ENCODE measurements at regions not wholly inside any gene's neighbourhood (a gene's known extent, or its start where the extent isn't known, plus 50 kb on each side); places are given as distances from the start of the nearest gene placed in this dataset.

DNA sequence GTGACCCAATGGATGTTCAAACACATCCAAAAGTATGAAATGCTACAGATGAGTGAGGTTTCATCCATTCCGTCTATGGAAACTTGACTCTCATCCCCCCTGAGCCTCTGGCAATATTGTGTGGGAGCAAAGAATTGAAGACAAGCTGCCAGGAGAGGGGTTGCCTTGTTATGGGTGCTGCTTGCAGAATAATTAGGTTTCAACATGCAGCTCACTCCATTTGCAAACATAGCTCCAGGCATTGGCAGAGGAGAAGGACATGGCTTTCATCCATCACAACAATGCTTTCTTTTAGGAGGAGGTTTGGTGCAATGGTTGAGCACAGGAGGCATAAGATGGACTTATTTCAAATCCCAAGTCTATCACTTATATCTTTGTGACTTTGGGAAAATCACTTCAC is 220.7 kb upstream of the SRRM4 start:
- no peaks in the 10 kb centered on the region for H3K79me2 ChIP-seq (ENCODE audit: insufficient read depth, low read length)
- TF ChIP-seq CTCF (IDR thresholded peaks at IDR 0.05), result no peak
- no peaks in the 10 kb centered on the region for H4K20me1 ChIP-seq (ENCODE audit: insufficient read depth, low read length)
- no peaks in the 10 kb centered on the region for H3K36me3 ChIP-seq (replicated peaks in 1 of 2; ENCODE audit: control insufficient read depth in 1 of 2, insufficient read depth in 2 of 2, low read length in 2 of 2)
- intact Hi-C loops (cut with micrococcal nuclease), result no loop called here
- no peak overlapping the region for H3K27ac Mint-ChIP-seq
- no peak overlapping the region for H3K27ac ChIP-seq (ENCODE audit: low read depth in 1 of 2, low read length in 2 of 2)
- no peak overlapping the region for H3K4me3 ChIP-seq (replicated peaks in 1 of 3; ENCODE audit: low read depth in 2 of 3, low read length in 3 of 3)
- no peak for DNase-seq
- H3K9me3 Mint-ChIP-seq, result peaks cover 0 to 4% (median 0%) of the 10 kb centered on the region in 7 donors
- H3K4me1 ChIP-seq (ENCODE audit: control insufficient read depth in 1 of 2, insufficient read depth in 2 of 2, low read length in 2 of 2), result no peaks in the 10 kb centered on the region
- no peaks in the 10 kb centered on the region for H3K36me3 Mint-ChIP-seq
- H3K4me2 ChIP-seq (replicated peaks; ENCODE audit: extremely low read depth, low read length, poor library complexity, severe bottlenecking), result no peak overlapping the region
- no peaks in the 10 kb centered on the region for H3K27me3 ChIP-seq (ENCODE audit: control insufficient read depth in 2 of 2, insufficient read depth in 2 of 2, low read length in 2 of 2)
- H3K4me3 Mint-ChIP-seq, result no peak overlapping the region
- H3K4me1 Mint-ChIP-seq, result no peaks in the 10 kb centered on the region
- peaks cover 0 to 3% (median 2%) of the 10 kb centered on the region in 3 donors for H3K27me3 Mint-ChIP-seq (ENCODE audit: low read depth in 3 of 3)
- H3K9me3 ChIP-seq (replicated peaks in 1 of 2; ENCODE audit: control insufficient read depth in 1 of 2, insufficient read depth in 1 of 2, low read length in 2 of 2), result no peaks in the 10 kb centered on the region
- no peak overlapping the region for H3K9ac ChIP-seq (ENCODE audit: insufficient read depth, low read length, poor library complexity, severe bottlenecking)
- no peak overlapping the region for H2AFZ ChIP-seq (ENCODE audit: insufficient read depth, low read depth, low read length, poor library complexity, severe bottlenecking)
- WGBS (ENCODE audit: insufficient coverage), result no CpG with 5 or more reads among the region's 1 CpG

GRCh38 chr12:118763234-118763633 is 218.1 kb upstream of the SRRM4 start:
- H3K27ac Mint-ChIP-seq, result peak overlapping the region in 1 of 7 donors; percentile 11
- no peak overlapping the region for H3K9ac ChIP-seq (ENCODE audit: insufficient read depth, low read length, poor library complexity, severe bottlenecking)
- H3K4me3 Mint-ChIP-seq, result no peak overlapping the region
- no peaks in the 10 kb centered on the region for H3K4me1 ChIP-seq (ENCODE audit: control insufficient read depth in 1 of 2, insufficient read depth in 2 of 2, low read length in 2 of 2)
- DNase-seq, result no peak
- intact Hi-C loops (cut with micrococcal nuclease), result no loop called here
- H3K79me2 ChIP-seq (ENCODE audit: insufficient read depth, low read length), result no peaks in the 10 kb centered on the region
- H3K36me3 Mint-ChIP-seq, result no peaks in the 10 kb centered on the region
- H4K20me1 ChIP-seq (ENCODE audit: insufficient read depth, low read length), result no peaks in the 10 kb centered on the region
- H3K27me3 ChIP-seq (ENCODE audit: control insufficient read depth in 2 of 2, insufficient read depth in 2 of 2, low read length in 2 of 2), result no peaks in the 10 kb centered on the region
- no CpG with 5 or more reads among the region's 1 CpG for WGBS (ENCODE audit: insufficient coverage)
- peaks cover 1% of the 10 kb centered on the region for H3K4me1 Mint-ChIP-seq
- no peaks in the 10 kb centered on the region for H3K9me3 ChIP-seq (replicated peaks in 1 of 2; ENCODE audit: control insufficient read depth in 1 of 2, insufficient read depth in 1 of 2, low read length in 2 of 2)
- no peak overlapping the region for H3K4me2 ChIP-seq (replicated peaks; ENCODE audit: extremely low read depth, low read length, poor library complexity, severe bottlenecking)
- no peak overlapping the region for H2AFZ ChIP-seq (ENCODE audit: insufficient read depth, low read depth, low read length, poor library complexity, severe bottlenecking)
- H3K9me3 Mint-ChIP-seq, result peaks cover 0 to 3% (median 0%) of the 10 kb centered on the region in 7 donors
- no peak overlapping the region for H3K4me3 ChIP-seq (replicated peaks in 1 of 3; ENCODE audit: low read depth in 2 of 3, low read length in 3 of 3)
- TF ChIP-seq CTCF (IDR thresholded peaks at IDR 0.05), result no peak
- H3K27me3 Mint-ChIP-seq (ENCODE audit: low read depth in 3 of 3), result peaks cover 0 to 3% (median 0%) of the 10 kb centered on the region in 3 donors
- H3K36me3 ChIP-seq (replicated peaks in 1 of 2; ENCODE audit: control insufficient read depth in 1 of 2, insufficient read depth in 2 of 2, low read length in 2 of 2), result no peaks in the 10 kb centered on the region
- no peak overlapping the region for H3K27ac ChIP-seq (ENCODE audit: low read depth in 1 of 2, low read length in 2 of 2)
